CD1c-positive myeloid dendritic cell (primary cell): ENCODE measurements at regions not wholly inside any gene's neighbourhood (a gene's known extent, or its start where the extent isn't known, plus 50 kb on each side); places are given as distances from the start of the nearest gene placed in this dataset.

Source experiments
- DNase-seq: peaks from one replicate; pipeline ENCODE4 v3.0.0-alpha.2; 2016; ENCODE audit errors: extremely low spot score

DNA sequence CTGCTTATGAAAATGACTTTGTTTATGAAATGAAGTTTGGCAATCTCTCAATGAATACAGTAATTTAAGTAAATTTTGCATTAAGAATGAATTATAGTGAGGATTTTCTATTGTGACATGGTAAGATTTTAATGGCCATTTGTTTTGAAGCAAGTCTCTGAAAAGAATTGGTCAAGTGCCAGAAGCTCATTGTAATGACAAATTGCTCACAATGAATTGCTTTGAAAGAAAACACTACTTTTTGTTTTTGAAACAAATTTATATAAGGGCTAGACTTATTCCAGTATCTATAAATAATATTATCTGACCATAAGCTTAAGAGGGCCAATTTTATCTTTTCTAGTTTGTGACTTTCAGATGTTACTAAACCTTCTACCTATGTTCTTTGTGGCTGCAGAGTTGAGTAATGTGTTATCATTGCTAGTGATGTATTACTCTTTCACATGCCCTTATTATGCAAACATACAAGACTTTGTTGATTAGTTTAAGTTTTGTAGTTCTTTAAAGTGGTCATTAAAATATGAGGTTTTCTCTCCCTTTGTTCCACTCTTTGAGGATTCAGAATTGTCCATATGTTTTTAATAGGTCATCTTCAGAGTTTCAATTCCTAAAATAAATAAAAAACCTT is 93.0 kb upstream of the ZNF608 start:
- no peak for DNase-seq

- DNase-seq: no peak
These were observed 95.6 kb upstream of the ZNF608 start for GRCh38 chr5:124841829-124842712.

- no peak for DNase-seq
These were observed 96.5 kb upstream of the ZNF608 start for GRCh38 chr5:124842725-124843595.

DNA sequence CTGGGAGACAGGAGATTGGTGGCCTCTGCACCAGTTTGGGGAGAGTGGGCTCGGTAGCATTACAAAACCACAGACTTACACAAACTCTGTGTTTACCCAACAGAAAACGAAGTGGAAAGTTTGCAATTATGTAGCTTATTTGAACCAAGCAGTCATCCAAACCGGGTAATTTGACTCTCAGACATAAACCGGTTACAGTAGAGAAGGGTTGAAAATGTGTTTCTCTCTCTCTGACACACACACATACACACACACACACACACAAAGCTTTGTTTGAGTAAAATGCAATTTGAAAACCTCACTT is 97.1 kb upstream of the ZNF608 start:
- DNase-seq: no peak

- DNase-seq: no peak
These were observed 98.0 kb upstream of the ZNF608 start for GRCh38 chr5:124844371-124844920.

DNA sequence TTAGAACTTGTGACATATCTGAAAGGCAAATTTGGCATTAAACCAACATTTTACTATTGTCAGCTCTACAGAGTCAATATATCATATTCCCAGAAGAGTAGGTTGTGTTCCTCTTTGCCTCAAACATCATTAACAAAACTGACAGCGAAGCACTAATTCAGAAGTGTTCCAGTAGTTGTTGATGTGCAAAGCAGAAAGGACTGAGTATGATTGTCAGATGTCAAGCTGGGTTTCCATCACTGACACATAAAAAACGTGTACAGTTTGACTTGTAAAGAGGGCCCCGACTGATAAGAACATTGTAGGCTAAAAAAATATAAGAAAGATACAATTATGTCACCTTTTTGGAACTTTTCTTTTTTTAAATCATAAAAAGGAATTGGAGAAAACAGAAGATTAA is 101.5 kb upstream of the ZNF608 start:
- no peak for DNase-seq

- no peak for DNase-seq
These were observed 103.3 kb upstream of the ZNF608 start for GRCh38 chr5:124849774-124850173.

GRCh38 chr5:124856726-124857125 is 110.3 kb upstream of the ZNF608 start:
- no peak for DNase-seq

DNA sequence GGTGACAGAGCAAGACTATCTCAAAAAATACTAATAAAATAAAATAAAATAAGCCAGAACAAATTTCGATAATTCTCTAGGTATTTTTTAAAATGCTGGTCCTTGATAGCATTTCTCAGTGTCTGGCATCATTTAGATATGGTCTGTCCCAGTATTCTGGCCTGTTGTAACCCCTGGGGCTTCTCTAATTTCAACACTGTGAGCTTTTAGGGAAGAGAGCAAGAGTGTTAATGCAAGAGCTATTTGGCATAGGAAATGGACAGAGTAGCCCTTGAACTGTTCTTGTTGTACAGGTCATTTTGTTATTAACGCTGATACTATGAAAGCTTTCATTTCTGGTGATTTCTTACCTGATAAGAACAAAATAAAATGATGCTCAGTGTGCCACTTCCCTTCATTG is 112.2 kb upstream of the ZNF608 start:
- DNase-seq: peak; percentile 44

DNA sequence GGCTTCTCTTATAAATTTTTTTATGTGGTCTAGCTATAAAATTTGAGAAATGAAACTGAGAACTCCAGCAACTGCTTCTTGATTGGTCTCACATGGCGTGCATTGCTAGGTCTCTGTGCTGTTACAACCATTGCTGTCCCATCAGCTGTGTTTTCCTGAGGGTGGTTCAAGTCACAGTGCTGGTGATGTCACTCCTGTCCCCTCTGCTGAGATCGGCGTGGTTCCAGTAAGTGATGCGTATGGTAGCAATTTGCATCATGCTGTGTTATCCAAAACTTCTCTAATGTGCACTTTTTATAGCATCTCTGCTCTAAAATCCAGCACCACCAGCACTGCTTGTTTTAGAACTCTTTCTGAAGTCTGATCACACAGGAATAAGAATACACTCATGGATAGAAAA is 112.6 kb upstream of the ZNF608 start:
- peak; percentile 72 for DNase-seq

GRCh38 chr5:124859556-124860290 is 113.3 kb upstream of the ZNF608 start:
- DNase-seq: peak; percentile 31

- DNase-seq: no peak
These were observed 113.8 kb upstream of the ZNF608 start for GRCh38 chr5:124860291-124860655.

- DNase-seq: no peak
These were observed 118.6 kb upstream of the ZNF608 start for GRCh38 chr5:124865066-124865465.

DNA sequence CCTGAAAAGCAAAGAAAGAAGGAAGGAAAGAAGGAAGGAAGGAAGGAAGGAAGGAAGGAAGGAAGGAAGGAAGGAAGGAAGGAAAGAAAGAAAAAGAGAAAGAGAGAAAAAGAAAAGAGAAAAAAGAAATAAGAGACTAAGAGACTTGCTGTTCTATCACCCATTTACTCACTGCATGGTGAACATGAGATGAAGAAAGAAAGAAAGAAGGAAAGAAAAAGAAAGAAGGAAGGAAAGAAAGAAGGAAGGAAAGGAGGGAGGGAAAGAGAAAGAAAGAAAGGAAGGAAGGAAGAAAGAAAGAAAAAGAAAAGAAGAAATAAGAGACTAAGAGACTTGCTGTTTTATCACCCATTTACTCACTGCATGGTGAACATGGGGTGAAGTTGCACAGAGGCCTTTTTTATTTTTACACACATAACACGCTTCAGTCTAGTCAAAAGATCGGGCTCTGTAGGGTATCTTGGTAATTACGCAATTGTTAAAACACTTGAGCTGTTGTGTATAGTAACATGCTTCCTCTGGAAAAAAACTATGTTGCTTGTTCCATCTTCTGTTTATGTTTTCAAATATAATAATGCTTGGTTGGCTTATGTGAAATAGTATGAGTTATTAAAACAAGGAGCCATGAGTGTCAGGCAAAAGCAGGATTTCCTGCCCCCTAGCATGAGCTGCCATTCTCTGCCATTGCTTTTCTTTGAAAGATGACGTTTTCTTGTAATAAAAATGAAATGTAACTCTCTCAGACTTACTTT is 119.3 kb upstream of the ZNF608 start:
- no peak for DNase-seq

DNA sequence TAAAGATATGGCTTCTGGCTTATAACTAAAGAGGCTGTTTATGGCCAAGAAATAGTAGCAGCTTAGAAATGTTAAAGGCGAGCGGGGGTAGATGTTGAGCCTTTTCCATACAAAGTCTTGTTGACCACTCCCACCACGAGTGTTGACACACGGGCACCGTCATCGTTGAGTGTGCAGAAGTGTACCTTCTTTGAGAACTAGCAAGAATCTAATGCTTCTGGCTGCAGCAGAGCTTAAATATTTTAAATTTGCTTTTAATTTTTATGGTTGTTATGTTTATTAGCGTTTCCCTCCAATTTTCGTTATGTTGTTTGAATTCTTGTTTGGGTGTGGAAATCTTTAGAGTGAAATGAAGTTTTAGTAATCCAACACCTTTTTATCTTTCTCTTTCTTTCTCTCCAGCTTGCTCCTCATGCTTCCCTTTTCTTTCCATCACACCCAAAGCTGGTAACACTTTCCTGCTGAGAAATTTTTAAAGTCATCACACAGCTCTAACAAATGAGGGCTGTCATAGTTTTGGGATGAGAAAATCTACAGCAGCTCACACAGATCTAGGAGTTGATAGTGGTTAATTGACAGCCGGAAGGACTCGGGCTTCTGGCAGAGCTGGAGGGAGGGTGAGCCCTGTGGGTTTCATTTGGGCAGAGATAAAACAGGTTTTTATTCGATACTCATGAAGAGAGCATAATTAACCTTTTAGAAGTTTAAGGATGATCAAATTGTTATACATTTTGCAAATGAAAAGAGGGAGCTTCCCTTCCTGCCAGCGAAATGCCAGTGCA is 120.1 kb upstream of the ZNF608 start:
- DNase-seq: peak; percentile 20

GRCh38 chr5:124867137-124867704 is 120.8 kb upstream of the ZNF608 start:
- no peak for DNase-seq

- no peak for DNase-seq
These were observed 122.2 kb upstream of the ZNF608 start for GRCh38 chr5:124868676-124869075.

GRCh38 chr5:124869426-124870033 is 123.1 kb upstream of the ZNF608 start:
- DNase-seq: no peak

GRCh38 chr5:124870070-124870469 is 123.6 kb upstream of the ZNF608 start:
- DNase-seq: no peak
